DMS 273 (cell line): ENCODE measurements at regions not wholly inside any gene's neighbourhood (a gene's known extent, or its start where the extent isn't known, plus 50 kb on each side); places are given as distances from the start of the nearest gene placed in this dataset.
"Not testable (repeated sequence)": the region's sequence is repeated elsewhere in the genome, so short reads cannot be mapped to it uniquely, and the experiment has no call there.

Experiments
- DNase-seq: peaks from one replicate; lab custom pipeline; 2025; ENCODE audit not compliant: unreplicated experiment; lab: John Stamatoyannopoulos, UW

GRCh38 chr13:97856304-97856675 lies 97.2 kb upstream of the IPO5 start:
- DNase-seq = no peak

- DNase-seq = no peak
These were observed 95.3 kb upstream of the IPO5 start for GRCh38 chr13:97858161-97858560.

GRCh38 chr13:97866346-97866745 lies 87.1 kb upstream of the IPO5 start:
- no peak for DNase-seq

GRCh38 chr13:97866751-97867150 lies 86.7 kb upstream of the IPO5 start:
- no peak for DNase-seq

- DNase-seq = no peak
These were observed 80.1 kb upstream of the IPO5 start for GRCh38 chr13:97873398-97873797.

GRCh38 chr13:97875218-97875617 lies 78.3 kb upstream of the IPO5 start:
- DNase-seq = no peak

- no peak for DNase-seq
These were observed 77.6 kb upstream of the IPO5 start for GRCh38 chr13:97875911-97876310.

GRCh38 chr13:97878431-97879375 lies 74.8 kb upstream of the IPO5 start:
- DNase-seq = no peak

- no peak for DNase-seq
These were observed 73.7 kb upstream of the IPO5 start for GRCh38 chr13:97879646-97880310.

GRCh38 chr13:97880311-97880675 lies 73.2 kb upstream of the IPO5 start:
- no peak for DNase-seq

GRCh38 chr13:97881556-97881955 lies 71.9 kb upstream of the IPO5 start:
- no peak for DNase-seq

- no peak for DNase-seq
These were observed 70.1 kb upstream of the IPO5 start for GRCh38 chr13:97883396-97883795.

- no peak for DNase-seq
These were observed 68.6 kb upstream of the IPO5 start for GRCh38 chr13:97884707-97885468.

- no peak for DNase-seq
These were observed 67.8 kb upstream of the IPO5 start for GRCh38 chr13:97885641-97886040.

- DNase-seq = no peak
These were observed 63.7 kb upstream of the IPO5 start for GRCh38 chr13:97889803-97890202.

- DNase-seq = no peak
These were observed 62.9 kb upstream of the IPO5 start for GRCh38 chr13:97890573-97890972.

GRCh38 chr13:97891964-97892363 lies 61.5 kb upstream of the IPO5 start:
- not testable (repeated sequence) for DNase-seq

- no peak for DNase-seq
These were observed 60.8 kb upstream of the IPO5 start for GRCh38 chr13:97892717-97893116.

- DNase-seq = no peak
These were observed 58.1 kb upstream of the IPO5 start for GRCh38 chr13:97895383-97895782.

GRCh38 chr13:97896446-97896845 lies 57.0 kb upstream of the IPO5 start:
- DNase-seq = no peak

- DNase-seq = no peak
These were observed 51.8 kb upstream of the IPO5 start for GRCh38 chr13:97901716-97902115.
